HFF-Myc (cell line): ENCODE measurements at regions not wholly inside any gene's neighbourhood (a gene's known extent, or its start where the extent isn't known, plus 50 kb on each side); places are given as distances from the start of the nearest gene placed in this dataset.

Experiments used
- DNase-seq: peaks from one replicate; pipeline ENCODE4 v3.0.0-alpha.2; 2011; ENCODE audit warnings: low read depth; ENCODE audit errors: extremely low read depth
- H3K4me3 ChIP-seq: replicated peaks from 2 replicates; pipeline ENCODE4 v1.5.1; 2011; ENCODE audit warnings: low read depth, mild to moderate bottlenecking, control low read depth, low read length
- TF ChIP-seq, protein P1 (sequence below): IDR thresholded peaks from 2 replicates; pipeline ENCODE4 v1.5.1; 2012; ENCODE audit warnings: mild to moderate bottlenecking, low read depth, low read length, control low read depth; ENCODE audit errors: missing control alignments

DNA sequence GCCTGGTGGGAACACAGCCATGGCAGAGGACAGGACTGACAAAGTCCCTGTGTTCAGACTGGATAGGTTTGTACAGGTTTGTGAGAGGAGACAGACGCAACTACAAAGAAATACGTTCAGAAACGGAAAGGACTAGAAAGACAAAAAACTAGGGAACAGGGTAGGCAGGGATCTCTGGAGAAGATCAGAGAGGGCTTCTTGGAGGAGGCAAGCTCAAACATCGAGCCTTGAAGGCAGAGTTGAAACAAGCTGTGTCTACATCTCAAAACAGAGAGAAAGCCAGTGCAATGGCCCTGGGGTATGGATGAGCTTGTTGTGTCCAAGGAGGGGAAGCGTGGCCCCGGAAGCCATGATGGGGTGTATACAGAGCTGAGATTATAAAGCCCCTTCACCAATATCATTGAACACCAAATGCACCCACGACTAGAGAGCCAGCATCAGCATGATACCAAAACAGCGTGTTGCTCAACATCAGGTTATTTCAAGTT, 89.6 kb upstream of the NCOR2 start:
- TF ChIP-seq, protein P1, sequence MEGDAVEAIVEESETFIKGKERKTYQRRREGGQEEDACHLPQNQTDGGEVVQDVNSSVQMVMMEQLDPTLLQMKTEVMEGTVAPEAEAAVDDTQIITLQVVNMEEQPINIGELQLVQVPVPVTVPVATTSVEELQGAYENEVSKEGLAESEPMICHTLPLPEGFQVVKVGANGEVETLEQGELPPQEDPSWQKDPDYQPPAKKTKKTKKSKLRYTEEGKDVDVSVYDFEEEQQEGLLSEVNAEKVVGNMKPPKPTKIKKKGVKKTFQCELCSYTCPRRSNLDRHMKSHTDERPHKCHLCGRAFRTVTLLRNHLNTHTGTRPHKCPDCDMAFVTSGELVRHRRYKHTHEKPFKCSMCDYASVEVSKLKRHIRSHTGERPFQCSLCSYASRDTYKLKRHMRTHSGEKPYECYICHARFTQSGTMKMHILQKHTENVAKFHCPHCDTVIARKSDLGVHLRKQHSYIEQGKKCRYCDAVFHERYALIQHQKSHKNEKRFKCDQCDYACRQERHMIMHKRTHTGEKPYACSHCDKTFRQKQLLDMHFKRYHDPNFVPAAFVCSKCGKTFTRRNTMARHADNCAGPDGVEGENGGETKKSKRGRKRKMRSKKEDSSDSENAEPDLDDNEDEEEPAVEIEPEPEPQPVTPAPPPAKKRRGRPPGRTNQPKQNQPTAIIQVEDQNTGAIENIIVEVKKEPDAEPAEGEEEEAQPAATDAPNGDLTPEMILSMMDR, result no peak
- DNase-seq, result no peak
- no peak overlapping the region for H3K4me3 ChIP-seq

GRCh38 chr12:124655698-124656516, 88.5 kb upstream of the NCOR2 start:
- TF ChIP-seq, protein P1, result peak; percentile 22
- no peak overlapping the region for H3K4me3 ChIP-seq
- peak; percentile 73 for DNase-seq

GRCh38 chr12:124655048-124655697, 87.8 kb upstream of the NCOR2 start:
- TF ChIP-seq, protein P1, result no peak
- DNase-seq, result no peak
- H3K4me3 ChIP-seq, result no peak overlapping the region

DNA sequence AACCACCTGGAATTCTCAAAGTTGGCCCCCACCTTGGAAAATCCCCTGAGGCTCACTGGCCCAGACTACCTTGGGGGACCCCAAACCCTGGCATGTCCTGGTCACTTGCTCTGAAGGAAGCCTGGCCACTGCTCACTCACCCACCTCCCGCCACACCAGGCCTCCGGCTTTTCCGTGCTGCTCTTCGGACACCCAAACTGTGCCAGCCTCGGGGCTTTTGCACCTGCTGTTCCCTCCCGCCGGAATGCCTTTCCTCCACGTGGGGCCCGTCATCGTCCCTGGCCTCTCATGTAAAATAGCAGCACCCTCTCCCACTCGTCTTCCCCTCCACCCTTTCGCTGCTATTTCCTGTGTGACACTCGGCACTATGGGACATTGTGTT, 87.2 kb upstream of the NCOR2 start:
- TF ChIP-seq, protein P1, result no peak
- DNase-seq, result no peak
- no peak overlapping the region for H3K4me3 ChIP-seq

- TF ChIP-seq, protein P1, result no peak
- H3K4me3 ChIP-seq, result no peak overlapping the region
- no peak for DNase-seq
These were observed 85.9 kb upstream of the NCOR2 start for GRCh38 chr12:124653169-124653931.

DNA sequence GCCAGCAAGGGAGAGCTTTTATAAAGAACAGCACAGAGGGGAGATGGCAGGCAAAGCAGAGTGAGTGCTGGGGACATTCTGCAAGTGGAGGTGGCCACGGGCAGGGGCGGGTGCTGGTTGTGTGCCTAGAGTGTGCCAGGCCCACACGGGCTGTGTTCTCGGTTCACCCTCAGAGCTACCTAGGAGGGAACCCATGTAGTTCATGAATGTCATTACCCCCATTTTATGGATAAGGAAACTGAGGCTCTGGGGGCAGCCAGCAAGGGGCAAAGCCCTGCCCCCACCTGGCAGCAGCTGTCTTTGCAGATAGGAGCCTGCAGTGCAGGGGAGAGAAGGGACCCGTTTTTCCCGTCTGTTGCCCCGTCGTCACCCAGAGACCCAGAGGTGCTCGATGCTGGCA, 85.2 kb upstream of the NCOR2 start:
- no peak overlapping the region for H3K4me3 ChIP-seq
- no peak for DNase-seq
- TF ChIP-seq, protein P1, result no peak
